ENCODE measurements at regions not wholly inside any gene's neighbourhood (a gene's known extent, or its start where the extent isn't known, plus 50 kb on each side); places are given as distances from the start of the nearest gene placed in this dataset.

- H3K9me3 ChIP-seq (ENCODE audit: control insufficient read depth, insufficient read depth, low read depth, low read length), result no peaks in the 10 kb centered on the region
- peaks cover 21% of the 10 kb centered on the region for H3K4me1 ChIP-seq (ENCODE audit: control insufficient read depth, insufficient read depth, low read length)
- no peak overlapping the region for H3K27ac ChIP-seq (ENCODE audit: low read depth, low read length)
- no peaks in the 10 kb centered on the region for H3K27me3 ChIP-seq (ENCODE audit: control insufficient read depth, insufficient read depth, low read length)
- H3K4me3 ChIP-seq (ENCODE audit: low read depth, low read length), result no peak overlapping the region
- H3K9ac ChIP-seq (ENCODE audit: low read length), result no peak overlapping the region
- H3K36me3 ChIP-seq (ENCODE audit: control insufficient read depth, insufficient read depth, low read length), result no peaks in the 10 kb centered on the region
Observed at GRCh38 chr17:73722165-73722564, 77.9 kb upstream of the SDK2 start.

GRCh38 chr17:73723317-73723716 is 79.1 kb upstream of the SDK2 start:
- H3K27me3 ChIP-seq (ENCODE audit: control insufficient read depth, insufficient read depth, low read length), result no peaks in the 10 kb centered on the region
- H3K36me3 ChIP-seq (ENCODE audit: control insufficient read depth, insufficient read depth, low read length), result no peaks in the 10 kb centered on the region
- H3K4me3 ChIP-seq (ENCODE audit: low read depth, low read length), result no peak overlapping the region
- H3K9ac ChIP-seq (ENCODE audit: low read length), result no peak overlapping the region
- no peak overlapping the region for H3K27ac ChIP-seq (ENCODE audit: low read depth, low read length)
- H3K9me3 ChIP-seq (ENCODE audit: control insufficient read depth, insufficient read depth, low read depth, low read length), result no peaks in the 10 kb centered on the region
- H3K4me1 ChIP-seq (ENCODE audit: control insufficient read depth, insufficient read depth, low read length), result peaks cover 21% of the 10 kb centered on the region

- Histone ChIP-seq H3K4me1 (ENCODE audit: control insufficient read depth, insufficient read depth, low read length) (peaks cover 16% of the 10 kb centered on the region), H3K9me3 (ENCODE audit: control insufficient read depth, insufficient read depth, low read depth, low read length) (no peaks in the 10 kb centered on the region), H3K27ac (ENCODE audit: low read depth, low read length) (no peak overlapping the region), H3K4me3 (ENCODE audit: low read depth, low read length) (no peak overlapping the region), H3K36me3 (ENCODE audit: control insufficient read depth, insufficient read depth, low read length) (no peaks in the 10 kb centered on the region), H3K27me3 (ENCODE audit: control insufficient read depth, insufficient read depth, low read length) (no peaks in the 10 kb centered on the region), H3K9ac (ENCODE audit: low read length) (no peak overlapping the region)
Observed at GRCh38 chr17:73724341-73724740, 80.1 kb upstream of the SDK2 start.

GRCh38 chr17:73724990-73725389 is 80.7 kb upstream of the SDK2 start:
- Histone ChIP-seq H3K9ac (ENCODE audit: low read length) (no peak overlapping the region), H3K9me3 (ENCODE audit: control insufficient read depth, insufficient read depth, low read depth, low read length) (peaks cover 1% of the 10 kb centered on the region; the same call in 1 of the 2 replicates), H3K27ac (ENCODE audit: low read depth, low read length) (no peak overlapping the region), H3K4me3 (ENCODE audit: low read depth, low read length) (no peak overlapping the region), H3K36me3 (ENCODE audit: control insufficient read depth, insufficient read depth, low read length) (no peaks in the 10 kb centered on the region), H3K4me1 (ENCODE audit: control insufficient read depth, insufficient read depth, low read length) (peaks cover 10% of the 10 kb centered on the region), H3K27me3 (ENCODE audit: control insufficient read depth, insufficient read depth, low read length) (no peaks in the 10 kb centered on the region)

- peaks cover 11% of the 10 kb centered on the region for H3K9me3 ChIP-seq (ENCODE audit: control insufficient read depth, insufficient read depth, low read depth, low read length)
- no peak overlapping the region for H3K9ac ChIP-seq (ENCODE audit: low read length)
- no peaks in the 10 kb centered on the region for H3K27me3 ChIP-seq (ENCODE audit: control insufficient read depth, insufficient read depth, low read length)
- no peaks in the 10 kb centered on the region for H3K4me1 ChIP-seq (ENCODE audit: control insufficient read depth, insufficient read depth, low read length)
- no peaks in the 10 kb centered on the region for H3K36me3 ChIP-seq (ENCODE audit: control insufficient read depth, insufficient read depth, low read length)
- H3K4me3 ChIP-seq (ENCODE audit: low read depth, low read length), result no peak overlapping the region
- no peak overlapping the region for H3K27ac ChIP-seq (ENCODE audit: low read depth, low read length)
Observed at GRCh38 chr17:73725794-73726515, 81.7 kb upstream of the SDK2 start.

- H3K4me1 ChIP-seq (ENCODE audit: control insufficient read depth, insufficient read depth, low read length), result no peaks in the 10 kb centered on the region
- H3K36me3 ChIP-seq (ENCODE audit: control insufficient read depth, insufficient read depth, low read length), result no peaks in the 10 kb centered on the region
- no peak overlapping the region for H3K4me3 ChIP-seq (ENCODE audit: low read depth, low read length)
- no peak overlapping the region for H3K27ac ChIP-seq (ENCODE audit: low read depth, low read length)
- no peak overlapping the region for H3K9ac ChIP-seq (ENCODE audit: low read length)
- peaks cover 21% of the 10 kb centered on the region for H3K9me3 ChIP-seq (ENCODE audit: control insufficient read depth, insufficient read depth, low read depth, low read length)
- H3K27me3 ChIP-seq (ENCODE audit: control insufficient read depth, insufficient read depth, low read length), result peaks cover under 1% of the 10 kb centered on the region; the same call in 1 of the 2 replicates
Observed at GRCh38 chr17:73727941-73728340, 83.7 kb upstream of the SDK2 start.

GRCh38 chr17:73729101-73729500 is 84.9 kb upstream of the SDK2 start:
- no peaks in the 10 kb centered on the region for H3K4me1 ChIP-seq (ENCODE audit: control insufficient read depth, insufficient read depth, low read length)
- H3K36me3 ChIP-seq (ENCODE audit: control insufficient read depth, insufficient read depth, low read length), result no peaks in the 10 kb centered on the region
- H3K27me3 ChIP-seq (ENCODE audit: control insufficient read depth, insufficient read depth, low read length), result peaks cover 3% of the 10 kb centered on the region; the same call in 1 of the 2 replicates
- H3K9me3 ChIP-seq (ENCODE audit: control insufficient read depth, insufficient read depth, low read depth, low read length), result peaks cover 25% of the 10 kb centered on the region
- H3K27ac ChIP-seq (ENCODE audit: low read depth, low read length), result no peak overlapping the region
- H3K4me3 ChIP-seq (ENCODE audit: low read depth, low read length), result no peak overlapping the region
- no peak overlapping the region for H3K9ac ChIP-seq (ENCODE audit: low read length)

GRCh38 chr17:73731733-73732132 is 87.5 kb upstream of the SDK2 start:
- Histone ChIP-seq H3K27ac (ENCODE audit: low read depth, low read length) (no peak overlapping the region), H3K36me3 (ENCODE audit: control insufficient read depth, insufficient read depth, low read length) (no peaks in the 10 kb centered on the region), H3K4me3 (ENCODE audit: low read depth, low read length) (no peak overlapping the region), H3K4me1 (ENCODE audit: control insufficient read depth, insufficient read depth, low read length) (peaks cover 7% of the 10 kb centered on the region; the same call in 1 of the 2 replicates), H3K9ac (ENCODE audit: low read length) (no peak overlapping the region), H3K27me3 (ENCODE audit: control insufficient read depth, insufficient read depth, low read length) (peaks cover 3% of the 10 kb centered on the region; the same call in 1 of the 2 replicates), H3K9me3 (ENCODE audit: control insufficient read depth, insufficient read depth, low read depth, low read length) (peaks cover 25% of the 10 kb centered on the region)

GRCh38 chr17:73733517-73733916 is 89.3 kb upstream of the SDK2 start:
- Histone ChIP-seq H3K4me1 (ENCODE audit: control insufficient read depth, insufficient read depth, low read length) (peaks cover 7% of the 10 kb centered on the region), H3K36me3 (ENCODE audit: control insufficient read depth, insufficient read depth, low read length) (no peaks in the 10 kb centered on the region), H3K4me3 (ENCODE audit: low read depth, low read length) (no peak overlapping the region)

GRCh38 chr17:73735245-73735644 is 91.0 kb upstream of the SDK2 start:
- Histone ChIP-seq H3K9ac (ENCODE audit: low read length) (no peak overlapping the region), H3K9me3 (ENCODE audit: control insufficient read depth, insufficient read depth, low read depth, low read length) (peaks cover 21% of the 10 kb centered on the region), H3K36me3 (ENCODE audit: control insufficient read depth, insufficient read depth, low read length) (no peaks in the 10 kb centered on the region), H3K27ac (ENCODE audit: low read depth, low read length) (no peak overlapping the region), H3K4me1 (ENCODE audit: control insufficient read depth, insufficient read depth, low read length) (peaks cover 10% of the 10 kb centered on the region), H3K27me3 (ENCODE audit: control insufficient read depth, insufficient read depth, low read length) (peaks cover 3% of the 10 kb centered on the region; the same call in 1 of the 2 replicates), H3K4me3 (ENCODE audit: low read depth, low read length) (no peak overlapping the region)

More at GRCh38 chr17:73733517-73733916, 89.3 kb upstream of the SDK2 start:
- H3K9ac ChIP-seq (ENCODE audit: low read length), result no peak overlapping the region
- peaks cover 3% of the 10 kb centered on the region; the same call in 1 of the 2 replicates for H3K27me3 ChIP-seq (ENCODE audit: control insufficient read depth, insufficient read depth, low read length)
- H3K9me3 ChIP-seq (ENCODE audit: control insufficient read depth, insufficient read depth, low read depth, low read length), result peaks cover 25% of the 10 kb centered on the region
- no peak overlapping the region for H3K27ac ChIP-seq (ENCODE audit: low read depth, low read length)

GRCh38 chr17:73738751-73739575 is 94.7 kb upstream of the SDK2 start:
- H3K9ac ChIP-seq (ENCODE audit: low read length), result no peak overlapping the region
- H3K4me1 ChIP-seq (ENCODE audit: control insufficient read depth, insufficient read depth, low read length), result peaks cover 16% of the 10 kb centered on the region
- no peak overlapping the region for H3K27ac ChIP-seq (ENCODE audit: low read depth, low read length)
- H3K4me3 ChIP-seq (ENCODE audit: low read depth, low read length), result no peak overlapping the region
- peaks cover 4% of the 10 kb centered on the region; the same call in 1 of the 2 replicates for H3K9me3 ChIP-seq (ENCODE audit: control insufficient read depth, insufficient read depth, low read depth, low read length)
- H3K27me3 ChIP-seq (ENCODE audit: control insufficient read depth, insufficient read depth, low read length), result 0 out of 2 replicates have a peak, but pooled peaks cover 2% of the 10 kb centered on the region
- no peaks in the 10 kb centered on the region for H3K36me3 ChIP-seq (ENCODE audit: control insufficient read depth, insufficient read depth, low read length)
